GM21825 (cell line): ENCODE measurements at regions not wholly inside any gene's neighbourhood (a gene's known extent, or its start where the extent isn't known, plus 50 kb on each side); places are given as distances from the start of the nearest gene placed in this dataset.

ENCODE experiments used
- ATAC-seq: cut with Tn5 transposase; IDR thresholded peaks from one replicate; pipeline ENCODE4 v1.9.1; 2021; ENCODE audit warnings: mild to moderate bottlenecking, moderate library complexity; ENCODE audit not compliant: unreplicated experiment

- ATAC-seq, result no peak
Measured at GRCh38 chr1:25039229-25039628, 109.2 kb upstream of the RUNX3 start.

GRCh38 chr1:25038699-25039098, 108.6 kb upstream of the RUNX3 start:
- no peak for ATAC-seq

GRCh38 chr1:25037174-25038074, 107.3 kb upstream of the RUNX3 start:
- ATAC-seq, result no peak

DNA sequence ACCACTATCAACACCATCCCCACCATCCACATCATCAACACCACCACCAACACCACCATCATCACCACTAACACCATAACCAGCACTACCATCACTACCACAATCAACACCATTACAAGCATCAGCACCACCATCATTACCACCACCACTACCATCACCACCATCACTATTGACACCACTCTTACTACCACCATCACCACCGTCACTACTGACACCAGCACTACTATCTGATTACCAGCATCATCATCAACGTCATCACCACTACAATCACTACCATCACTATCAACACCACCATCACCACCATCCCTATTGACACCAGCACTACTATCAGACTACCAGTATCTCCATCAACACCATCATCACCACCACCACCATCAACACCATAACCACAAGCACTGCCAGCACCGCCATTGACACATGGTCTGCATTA, 106.1 kb upstream of the RUNX3 start:
- ATAC-seq, result no peak

DNA sequence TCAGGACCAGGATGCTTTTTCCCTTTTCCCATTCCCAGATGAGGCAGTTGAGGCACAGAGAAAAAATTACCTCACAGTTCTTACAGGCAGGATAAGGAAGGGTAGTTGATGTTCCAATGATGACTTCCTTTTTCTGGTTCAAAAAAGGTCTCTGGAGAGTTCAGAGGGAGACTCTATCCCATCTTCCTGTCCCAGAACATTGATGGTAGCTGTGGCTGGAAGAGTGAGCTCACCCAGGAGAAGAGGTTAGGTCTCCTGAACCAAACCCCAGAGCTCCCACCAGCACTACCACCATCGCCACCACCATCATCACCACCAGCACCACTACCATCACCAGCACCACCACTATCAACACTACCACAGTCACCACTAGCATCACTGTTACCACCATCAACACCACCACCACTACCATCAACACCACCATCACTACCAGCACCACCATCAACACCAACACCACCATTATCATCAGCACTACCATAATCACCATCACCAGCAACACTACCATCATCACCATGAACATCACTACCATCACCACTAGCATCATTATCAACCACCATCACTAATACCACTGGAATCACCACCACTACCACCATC, 105.5 kb upstream of the RUNX3 start:
- ATAC-seq, result no peak

- ATAC-seq, result no peak
Measured at GRCh38 chr1:25034736-25035522, 104.9 kb upstream of the RUNX3 start.

DNA sequence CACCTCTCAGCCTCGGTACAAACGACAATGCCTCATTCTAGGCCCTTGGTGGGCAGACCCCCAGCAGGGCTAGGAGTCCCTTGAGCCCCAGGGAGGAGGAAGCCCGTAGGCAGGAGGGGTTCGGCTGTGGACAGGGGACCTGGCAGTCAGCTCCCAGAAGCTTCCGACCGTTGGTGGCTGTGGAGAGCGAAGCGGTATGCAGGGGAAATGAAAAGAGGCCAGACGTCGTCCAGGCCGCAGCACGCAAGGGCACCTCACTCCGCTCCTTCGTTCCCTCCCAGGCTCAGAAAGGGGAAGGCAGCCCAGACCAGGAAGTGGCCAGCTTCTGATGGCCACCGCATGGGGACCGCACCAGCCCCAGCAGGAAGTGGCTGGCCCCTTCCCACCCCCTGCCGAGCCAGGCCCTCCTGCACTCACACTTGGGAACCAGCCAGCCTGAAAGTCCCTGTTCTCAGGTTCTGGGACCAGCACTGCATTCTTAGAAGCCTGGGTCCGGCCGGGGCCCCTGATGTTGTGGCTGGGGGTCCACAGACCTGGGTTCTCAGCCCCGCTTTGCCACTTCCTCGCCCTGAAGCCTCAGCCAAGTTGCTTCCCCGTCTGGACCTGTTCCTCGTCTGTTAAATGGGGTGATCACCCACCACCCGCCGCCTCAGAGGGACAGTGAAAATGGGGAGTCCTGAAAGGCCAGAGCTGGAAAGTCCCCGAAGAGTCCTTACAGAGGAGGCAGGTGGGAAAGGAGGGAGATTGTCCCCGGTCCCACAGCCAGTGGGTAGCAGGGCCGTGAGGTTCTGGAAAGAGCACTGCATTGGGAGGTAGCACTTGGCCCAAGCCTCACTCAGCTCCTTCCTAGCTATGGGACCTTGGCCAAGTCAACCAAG, 104.0 kb upstream of the RUNX3 start:
- peak; percentile 24 for ATAC-seq

DNA sequence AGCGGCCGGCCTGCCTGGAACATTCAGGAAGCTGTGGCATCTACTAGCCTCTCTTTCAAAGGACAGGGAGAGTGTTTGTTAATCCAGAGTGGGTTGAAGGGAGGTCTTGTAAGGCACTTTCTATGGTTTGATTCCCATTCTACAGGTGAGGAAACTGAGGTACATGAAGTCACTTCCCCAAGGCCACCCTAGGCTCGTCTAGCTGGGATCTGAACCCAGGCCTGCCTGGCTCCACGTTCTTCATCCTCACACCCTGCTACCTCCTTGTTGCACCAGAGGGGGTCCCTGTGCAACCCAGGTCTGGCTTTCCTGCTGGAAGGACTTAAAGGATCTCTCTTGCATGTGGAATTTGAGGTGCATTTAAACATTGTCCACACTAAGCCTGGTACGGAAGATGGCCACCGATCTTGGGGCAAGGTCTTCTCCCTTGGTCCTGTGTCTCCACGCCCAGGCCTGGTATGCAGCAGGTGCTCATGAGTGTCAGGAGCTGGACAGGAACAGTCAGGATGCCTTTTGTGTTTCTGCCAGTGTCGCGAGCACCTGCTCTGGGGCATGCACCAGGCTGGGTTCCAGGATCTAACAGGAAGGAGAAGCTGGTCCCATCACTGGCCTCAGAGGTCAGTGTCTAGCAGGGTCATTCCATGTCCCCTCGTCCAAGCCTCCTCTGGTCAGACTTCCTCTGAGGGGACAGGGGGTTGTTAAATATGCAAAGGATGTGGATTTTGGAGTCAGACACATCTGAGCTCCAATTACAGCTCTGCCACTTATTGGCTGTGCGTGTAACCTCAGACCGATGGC, 103.2 kb upstream of the RUNX3 start:
- no peak for ATAC-seq

- peak; percentile 37 for ATAC-seq
Measured at GRCh38 chr1:25031966-25032667, 102.0 kb upstream of the RUNX3 start.

DNA sequence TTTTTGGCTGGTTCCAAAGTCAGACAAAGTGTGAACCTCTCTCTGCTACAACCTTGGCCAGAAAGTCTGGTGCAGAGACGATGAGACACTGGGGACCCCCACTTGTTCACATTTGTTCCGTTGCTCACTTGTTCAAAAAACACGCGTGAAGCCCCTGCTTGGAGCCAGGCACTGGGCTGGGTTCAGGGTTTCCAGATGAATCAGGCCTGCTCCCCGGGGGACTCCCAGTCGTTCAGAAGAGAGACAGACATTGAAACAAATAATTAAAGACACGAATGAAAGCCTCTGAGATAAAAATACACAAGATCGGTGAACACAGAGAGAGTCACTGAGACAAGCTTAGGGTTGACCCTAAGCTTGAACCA, 101.5 kb upstream of the RUNX3 start:
- ATAC-seq, result peak; percentile 12

DNA sequence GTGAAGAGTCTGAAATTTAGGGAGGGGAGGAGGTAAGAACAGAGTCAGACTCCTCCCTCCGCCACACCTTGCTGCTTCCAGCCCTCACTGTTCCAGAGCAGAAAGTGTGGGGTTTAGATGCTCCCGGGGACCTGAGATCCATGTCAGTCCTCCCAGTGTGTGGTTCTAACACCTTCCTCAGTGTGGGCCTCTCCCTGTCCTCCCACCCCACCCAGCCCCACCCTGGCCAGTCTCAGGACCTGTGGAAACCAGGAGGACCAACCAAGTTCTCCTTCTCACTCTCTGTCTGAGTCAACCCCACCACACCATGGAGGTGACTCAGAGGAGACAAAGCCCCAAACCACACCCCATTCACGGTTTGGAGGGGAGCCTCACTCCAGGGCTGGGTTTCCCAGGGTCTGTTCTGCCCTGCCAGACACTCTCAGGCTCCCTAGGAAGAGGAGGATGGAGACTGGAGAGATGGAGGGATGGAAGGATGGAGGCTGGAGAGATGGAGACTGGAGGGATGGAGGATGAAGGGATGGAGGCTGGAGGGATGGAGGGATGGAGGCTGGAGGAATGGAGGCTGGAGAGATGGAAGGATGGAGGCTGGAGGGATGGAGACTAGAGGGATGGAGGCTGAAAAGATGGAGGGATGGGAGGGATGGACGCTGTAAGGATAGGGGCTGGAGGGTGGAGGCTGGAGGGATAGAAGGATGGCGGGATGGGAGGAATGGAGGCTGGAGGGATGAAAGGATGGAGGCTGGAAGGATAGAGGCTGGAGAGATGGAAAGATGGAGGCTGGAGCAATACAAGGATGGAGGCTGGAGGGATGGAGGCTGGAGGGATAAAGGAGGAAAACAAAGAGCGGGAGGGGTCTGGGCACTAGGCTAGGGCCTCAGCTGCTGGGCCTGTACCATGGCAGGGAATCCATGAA, 100.9 kb upstream of the RUNX3 start:
- peak; percentile 29 for ATAC-seq

GRCh38 chr1:25030012-25030411, 99.9 kb upstream of the RUNX3 start:
- no peak for ATAC-seq

GRCh38 chr1:25028907-25029599, 99.0 kb upstream of the RUNX3 start:
- ATAC-seq, result no peak

DNA sequence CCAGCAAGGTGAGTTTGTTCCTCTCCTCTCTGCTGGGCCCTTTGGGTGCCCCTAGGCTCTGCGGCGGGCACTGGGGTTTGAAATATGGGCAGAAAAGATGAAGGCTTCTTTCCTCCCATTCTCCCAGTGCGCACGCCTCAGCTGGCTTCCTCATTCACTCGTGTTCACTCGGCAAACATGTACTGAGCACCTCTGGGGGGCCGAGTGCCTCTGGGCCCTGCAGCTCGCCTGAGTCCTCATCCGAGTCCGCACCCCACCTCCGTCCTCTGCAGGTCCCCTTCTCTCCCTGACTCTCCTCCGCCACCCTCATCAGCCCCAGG, 98.5 kb upstream of the RUNX3 start:
- no peak for ATAC-seq

- ATAC-seq, result no peak
Measured at GRCh38 chr1:25027822-25028586, 97.9 kb upstream of the RUNX3 start.

GRCh38 chr1:25026730-25027450, 96.8 kb upstream of the RUNX3 start:
- ATAC-seq, result no peak
